HG03565 (cell line): ENCODE measurements at regions not wholly inside any gene's neighbourhood (a gene's known extent, or its start where the extent isn't known, plus 50 kb on each side); places are given as distances from the start of the nearest gene placed in this dataset.

ENCODE experiments used
- ATAC-seq: cut with Tn5 transposase; IDR thresholded peaks from one replicate; pipeline ENCODE4 v1.9.1; 2021; ENCODE audit warnings: mild to moderate bottlenecking, moderate library complexity; ENCODE audit not compliant: unreplicated experiment

DNA sequence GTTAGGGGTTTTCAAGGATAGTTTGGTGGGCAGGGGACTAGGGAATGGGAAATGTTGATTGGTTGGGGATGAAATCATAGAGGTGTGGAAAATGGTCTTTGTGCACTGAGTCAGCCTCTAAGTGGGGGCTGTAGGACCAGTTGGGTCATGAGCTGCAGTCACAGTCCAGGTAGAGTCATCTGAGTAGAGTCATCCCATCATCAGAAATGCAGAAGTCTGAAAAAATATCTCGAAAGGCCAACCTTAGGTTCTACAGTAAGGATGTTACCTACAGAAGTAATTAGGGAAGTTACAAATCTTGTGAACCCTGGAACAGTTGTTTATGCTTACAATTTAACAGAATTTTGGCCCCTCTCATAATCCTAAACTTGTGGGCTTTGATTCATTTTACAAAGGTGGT lies 63.4 kb upstream of the AP1S2 start:
- ATAC-seq = no peak

DNA sequence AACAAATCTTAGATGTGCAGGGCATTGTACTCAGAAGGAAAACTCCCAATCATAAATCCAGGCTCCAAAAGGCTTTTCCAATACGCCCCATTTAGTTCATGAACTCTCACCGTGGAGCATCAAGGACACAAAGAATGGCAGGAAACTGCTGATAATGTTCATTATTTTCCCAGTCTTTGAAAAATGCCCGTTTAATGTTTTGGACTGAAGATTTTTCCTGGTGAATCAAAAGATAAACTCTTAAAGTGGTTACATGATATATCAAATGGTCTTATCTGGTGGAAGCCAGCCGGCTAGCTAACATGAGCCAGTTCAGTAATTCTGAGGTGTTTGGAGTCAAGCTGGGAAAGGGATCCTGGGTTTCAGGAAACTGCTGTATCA lies 62.1 kb upstream of the AP1S2 start:
- no peak for ATAC-seq

DNA sequence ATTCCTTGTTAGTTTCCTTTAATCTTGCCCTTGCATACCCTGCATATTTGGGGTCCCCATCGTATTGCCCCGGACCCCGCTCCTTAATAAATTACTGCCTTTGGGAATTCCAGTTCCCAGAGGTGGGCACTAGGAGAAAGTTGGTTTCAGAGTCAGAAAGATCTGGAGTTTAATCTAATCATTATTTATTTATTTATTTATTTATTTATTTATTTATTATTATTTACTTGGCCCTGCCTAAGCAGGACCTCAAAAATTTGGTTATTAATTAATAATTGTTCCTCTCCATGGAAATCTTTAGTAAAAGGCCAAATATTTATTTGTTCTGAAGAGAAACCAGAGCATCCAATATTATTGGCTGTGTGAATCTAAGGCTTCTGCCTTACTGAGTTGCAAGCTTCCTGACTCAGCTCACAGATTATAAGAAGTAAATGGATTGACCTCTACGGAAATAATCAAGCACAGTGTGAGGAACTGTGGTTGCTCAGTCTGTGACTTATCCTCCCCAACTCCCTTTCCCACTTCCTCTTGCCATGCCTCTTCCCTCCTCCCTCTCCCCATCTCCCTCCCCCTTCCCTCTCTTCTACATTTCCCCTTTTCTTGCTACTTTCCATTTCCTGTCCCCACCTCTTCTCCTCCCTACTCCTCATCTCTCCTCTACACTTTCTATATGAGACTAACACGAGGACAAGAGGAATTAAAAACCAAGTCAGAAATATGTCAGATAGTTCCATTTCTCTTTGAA lies 61.5 kb upstream of the AP1S2 start:
- ATAC-seq = no peak

DNA sequence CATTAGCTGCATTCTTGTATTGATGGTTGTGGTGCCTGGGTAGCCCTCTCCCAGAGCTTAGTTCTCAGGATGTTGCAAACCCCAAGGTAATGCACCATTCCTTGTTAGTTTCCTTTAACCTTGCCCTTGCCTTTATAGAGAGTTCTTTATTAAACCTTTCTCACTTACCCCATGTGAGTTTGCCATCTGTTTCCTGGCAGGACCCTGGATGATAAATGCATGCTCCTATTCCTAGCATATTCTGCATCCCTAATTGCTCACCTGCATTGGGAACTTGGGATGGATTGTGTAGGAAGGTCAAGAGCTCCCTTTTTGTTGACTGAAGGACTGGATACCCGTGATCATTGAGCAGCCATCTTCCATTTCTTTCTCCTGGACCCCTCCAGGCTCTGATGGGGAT lies 59.9 kb upstream of the AP1S2 start:
- no peak for ATAC-seq

- no peak for ATAC-seq
Measured at GRCh38 chrX:15913146-15913545, 58.5 kb upstream of the AP1S2 start.

DNA sequence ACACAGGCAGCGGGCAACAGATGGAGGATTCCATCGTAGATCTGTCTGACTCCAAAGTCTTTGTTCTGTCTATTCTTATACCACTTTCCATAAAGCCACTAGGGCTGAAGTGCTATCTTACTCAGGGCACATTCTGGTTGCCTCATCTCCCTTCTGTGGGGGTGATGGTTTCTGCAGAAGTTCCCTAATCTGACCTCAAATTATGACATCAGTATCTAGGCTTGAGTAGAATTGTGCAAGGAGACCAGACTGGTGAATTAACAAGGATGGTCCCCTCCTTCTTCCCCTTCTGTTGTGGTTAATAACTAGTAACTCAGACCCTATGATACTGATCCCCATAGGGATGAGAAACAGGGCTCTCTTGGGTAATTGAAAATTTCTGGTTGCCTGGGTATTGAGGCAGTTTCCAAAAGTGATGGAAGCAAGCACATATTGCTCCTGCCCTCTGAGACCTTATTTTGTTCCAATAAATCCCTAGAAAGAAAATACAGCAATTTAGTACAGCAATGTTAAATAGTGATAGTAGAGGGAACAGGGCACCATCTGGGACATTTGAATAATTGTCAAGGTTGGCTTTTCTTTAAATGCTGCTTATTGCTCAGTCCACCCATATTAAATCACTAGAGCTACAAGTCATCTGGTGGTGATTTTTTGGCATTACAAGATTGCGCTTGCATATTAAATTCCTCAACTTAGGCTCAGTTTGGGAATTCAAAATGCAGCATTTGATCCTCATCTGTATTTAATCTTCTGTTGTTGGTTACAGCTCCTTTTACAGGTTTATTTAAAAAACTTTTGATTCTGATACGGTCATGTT lies 57.3 kb upstream of the AP1S2 start:
- ATAC-seq = no peak

DNA sequence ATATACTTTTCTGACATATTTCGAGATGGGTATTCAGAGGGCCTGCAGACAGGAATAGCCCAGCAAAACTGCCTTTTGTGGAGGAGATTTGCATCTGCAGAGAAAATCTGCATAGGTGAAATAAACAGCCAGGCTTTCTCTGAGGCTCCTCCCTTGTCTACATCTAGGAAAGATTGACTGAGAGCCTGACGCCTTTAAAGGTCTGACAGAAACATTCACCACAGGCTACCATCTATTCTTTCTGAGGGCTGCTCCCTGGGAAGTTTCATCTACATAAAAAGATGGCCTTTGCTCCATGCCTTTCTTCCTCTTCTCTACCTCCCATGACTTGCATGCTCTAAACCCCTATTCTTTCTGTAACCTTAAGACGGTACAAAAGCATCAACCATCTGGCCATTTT lies 55.0 kb upstream of the AP1S2 start:
- ATAC-seq = no peak

DNA sequence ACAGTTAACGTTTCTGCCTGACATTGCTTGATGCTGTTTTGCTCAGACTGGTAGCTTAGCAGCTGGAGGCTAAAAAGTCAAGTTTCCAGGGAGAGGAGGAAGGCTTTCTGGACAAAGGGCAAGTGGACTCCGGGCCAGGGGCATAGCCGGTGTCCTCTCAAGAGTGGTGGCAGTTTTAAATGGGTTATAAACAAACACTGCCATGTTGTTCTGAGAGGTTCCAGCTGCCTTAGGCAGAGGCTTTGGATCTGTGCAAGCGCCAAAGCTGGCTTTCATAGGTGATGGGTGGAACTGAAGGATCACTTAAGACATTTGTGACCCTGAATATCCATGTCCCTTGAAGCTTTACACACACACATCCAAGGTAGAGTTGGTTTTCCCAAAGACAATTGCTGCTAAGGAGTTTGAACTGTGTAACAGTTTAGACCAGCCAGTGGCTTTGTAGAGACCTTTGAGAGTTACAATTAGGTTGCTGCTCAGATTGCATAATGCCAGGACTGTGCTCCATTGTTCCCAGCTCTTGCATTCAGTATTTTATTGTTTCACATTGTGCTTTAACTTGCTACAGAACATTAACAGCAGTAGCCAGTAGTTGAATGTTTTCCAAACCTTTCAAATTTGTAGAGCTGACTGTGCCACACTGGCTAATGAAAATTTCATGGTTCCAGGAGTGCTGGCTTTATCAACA lies 54.1 kb upstream of the AP1S2 start:
- ATAC-seq = no peak

- ATAC-seq = no peak
Measured at GRCh38 chrX:15906041-15906943, 51.7 kb upstream of the AP1S2 start.
